NCI-H2196 (cell line): ENCODE measurements at regions not wholly inside any gene's neighbourhood (a gene's known extent, or its start where the extent isn't known, plus 50 kb on each side); places are given as distances from the start of the nearest gene placed in this dataset.

Source experiments
- DNase-seq: peaks from one replicate; lab custom pipeline; 2025; ENCODE audit not compliant: unreplicated experiment; lab: John Stamatoyannopoulos, UW

DNA sequence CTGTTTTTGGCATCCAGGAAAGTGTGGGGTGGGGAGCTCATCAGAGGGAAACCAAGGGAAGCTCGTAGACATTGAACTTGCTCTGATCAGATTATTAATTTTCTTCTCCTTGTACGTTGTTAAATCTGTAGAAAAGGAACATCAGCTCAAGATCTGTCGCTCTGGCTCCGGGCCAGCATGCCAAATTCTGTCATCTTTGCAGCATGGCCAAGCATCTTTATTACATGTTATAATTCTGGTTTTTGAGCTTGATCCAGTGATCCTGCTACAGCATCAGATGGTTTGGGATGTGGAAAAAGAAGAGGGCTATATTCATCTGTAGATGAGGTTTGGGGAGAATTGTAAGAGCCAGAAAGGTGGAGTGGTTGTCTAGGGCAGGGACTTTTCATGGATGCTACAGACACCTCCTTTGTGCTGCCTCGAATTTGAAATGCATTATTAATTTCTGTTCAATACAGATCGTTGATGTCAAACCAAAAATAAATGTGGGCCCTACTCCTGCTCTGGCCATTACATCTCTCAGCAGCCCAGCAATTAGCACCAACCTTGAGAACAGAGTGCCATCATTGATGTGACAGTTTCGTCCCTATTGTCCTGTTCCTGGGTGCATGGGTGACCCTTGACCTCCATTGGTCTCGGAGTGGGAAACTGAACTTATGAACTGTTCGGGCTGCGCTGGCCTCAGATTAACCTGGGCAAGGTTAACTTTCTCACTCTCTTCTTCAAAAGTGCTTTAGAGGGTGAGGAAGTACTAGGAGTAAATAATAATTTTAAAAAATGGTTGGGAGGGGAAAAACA, 250.8 kb downstream of the SOX4 start:
- DNase-seq = no peak

DNA sequence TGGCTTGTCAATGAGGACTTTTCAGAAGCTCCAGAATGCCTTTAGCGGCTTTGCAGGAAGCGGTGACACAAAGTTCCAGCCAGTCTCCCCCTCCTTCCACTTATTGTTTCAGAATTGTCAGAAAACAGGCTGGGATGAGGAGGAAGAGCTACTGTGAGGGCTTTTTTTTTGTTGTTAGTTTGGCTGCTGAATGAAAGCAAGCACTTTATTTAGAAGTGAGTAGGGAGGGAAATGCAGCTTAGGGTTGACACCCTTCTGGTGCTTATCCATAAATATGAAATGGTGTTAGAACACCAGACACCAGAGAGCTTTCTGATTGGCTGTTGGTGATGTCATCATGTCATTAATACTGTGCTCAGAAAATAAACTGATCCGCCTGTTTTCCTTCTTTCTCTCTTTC, 251.5 kb downstream of the SOX4 start:
- DNase-seq = peak; percentile 22

GRCh38 chr6:21845439-21846140, 252.0 kb downstream of the SOX4 start:
- DNase-seq = no peak

- peak; percentile 84 for DNase-seq
Observed at GRCh38 chr6:21846541-21847451, 253.2 kb downstream of the SOX4 start.

DNA sequence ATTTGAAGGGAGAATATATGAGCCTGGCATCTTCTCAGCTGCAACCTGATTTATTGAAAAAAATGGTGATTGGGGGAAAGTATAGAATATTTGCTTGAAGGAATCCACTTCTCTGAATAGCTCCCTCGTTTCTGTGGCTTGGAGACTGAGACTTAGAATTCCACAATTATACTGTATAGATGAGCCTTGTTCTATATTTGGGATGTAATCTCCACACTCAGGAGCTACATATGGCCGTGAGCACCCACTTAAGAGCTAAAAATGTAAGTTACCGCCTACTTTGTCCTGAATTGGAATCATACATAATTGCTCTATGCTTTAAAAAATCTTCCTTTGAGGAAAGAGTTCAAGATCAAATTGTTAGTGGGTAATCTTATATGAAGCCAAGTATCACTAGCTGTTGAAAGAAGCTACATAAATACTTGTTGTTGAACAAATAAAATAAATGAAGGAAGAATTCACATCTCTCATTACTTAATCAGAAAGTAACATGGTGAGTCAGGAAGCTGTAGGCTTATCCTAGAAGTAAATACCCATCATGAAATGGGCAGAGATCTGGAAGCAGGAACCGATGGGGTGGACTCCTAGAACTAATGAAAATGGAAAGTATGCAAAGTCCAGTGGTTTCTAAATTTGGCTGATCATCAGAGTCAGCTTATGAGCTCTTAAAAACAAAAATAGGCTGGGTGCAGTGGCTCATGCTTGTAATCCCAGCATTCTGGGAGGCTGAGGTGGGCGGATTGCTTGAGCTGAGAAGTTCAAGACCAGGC, 254.3 kb downstream of the SOX4 start:
- no peak for DNase-seq

DNA sequence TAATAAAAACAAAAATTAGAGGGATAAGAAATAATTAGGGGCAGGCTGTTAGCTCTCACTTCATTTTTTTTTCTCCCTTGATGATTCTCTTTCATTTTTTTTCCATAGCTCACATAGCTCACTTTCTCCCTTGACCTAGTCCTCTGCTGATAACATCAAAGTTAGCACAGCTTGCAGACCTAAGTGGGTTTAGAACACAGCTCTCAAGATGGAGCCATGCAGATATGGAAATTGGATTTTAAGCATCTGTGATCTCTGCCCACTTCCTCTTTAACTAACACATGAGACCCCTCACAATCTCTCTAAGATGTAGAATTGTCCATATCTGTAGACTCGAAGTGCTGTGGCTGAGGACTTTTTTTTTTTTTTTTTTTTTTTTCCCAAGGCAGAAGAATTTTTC, 257.1 kb downstream of the SOX4 start:
- DNase-seq = no peak

GRCh38 chr6:21855811-21856455, 262.4 kb downstream of the SOX4 start:
- no peak for DNase-seq

- DNase-seq = no peak
Observed at GRCh38 chr6:21856456-21856825, 262.9 kb downstream of the SOX4 start.

DNA sequence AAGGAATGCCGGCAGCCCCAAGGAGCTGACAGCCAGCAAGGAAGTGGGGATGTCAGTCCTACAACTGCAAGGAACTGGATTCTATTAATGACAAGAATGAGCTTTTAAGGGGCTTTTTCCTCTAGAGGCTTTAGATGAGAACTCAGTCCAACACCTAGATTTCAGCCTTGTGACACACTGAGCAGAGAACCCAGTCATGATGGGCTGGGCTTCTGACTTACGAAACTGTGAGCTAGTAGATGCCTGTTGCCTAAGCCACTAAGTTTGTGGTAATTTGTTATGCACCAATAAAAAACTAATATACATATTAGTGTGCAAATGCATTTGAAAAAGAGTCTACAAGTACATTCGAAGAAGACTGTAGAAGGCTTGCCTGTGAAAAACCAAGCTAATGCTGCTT, 263.3 kb downstream of the SOX4 start:
- DNase-seq = no peak

DNA sequence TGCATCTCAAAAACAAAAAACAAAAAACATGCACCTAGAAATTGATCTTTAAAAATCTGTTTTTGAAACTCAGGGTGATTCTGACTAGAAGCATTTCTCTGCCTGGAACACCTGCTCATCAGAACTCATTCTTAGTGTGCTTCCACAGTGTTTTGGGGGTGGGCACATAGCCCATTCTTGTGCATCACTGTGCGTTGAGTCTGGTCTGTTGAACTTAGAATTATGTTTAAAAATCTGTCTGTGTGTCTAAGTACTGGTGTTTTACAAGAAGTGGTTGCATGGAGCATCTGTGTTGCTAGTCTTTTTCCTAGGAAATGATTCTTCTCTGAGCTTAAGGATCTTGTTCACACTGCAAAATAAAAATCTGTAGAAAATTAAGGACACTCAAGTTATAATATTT, 264.5 kb downstream of the SOX4 start:
- DNase-seq = no peak

- DNase-seq = no peak
Observed at GRCh38 chr6:21859193-21859735, 265.7 kb downstream of the SOX4 start.

DNA sequence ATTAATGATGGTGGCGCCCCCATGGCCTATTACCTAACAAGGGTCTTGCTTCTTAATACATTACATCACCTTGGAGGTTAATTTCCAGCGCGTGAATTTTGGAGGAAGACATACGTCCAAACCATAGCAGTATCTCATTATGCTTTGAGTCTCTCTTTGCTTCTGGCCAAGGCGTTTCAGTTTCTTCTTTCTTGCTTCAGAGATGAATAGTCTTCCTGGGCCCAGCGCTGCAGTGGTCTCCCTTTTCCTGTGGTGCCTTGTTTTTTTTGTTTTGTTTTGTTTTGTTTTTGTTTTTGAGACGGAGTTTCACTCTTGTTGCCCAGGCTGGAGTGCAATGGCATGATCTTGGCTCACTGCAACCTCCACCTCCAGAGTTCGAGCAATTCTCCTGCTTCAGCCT, 268.4 kb downstream of the SOX4 start:
- no peak for DNase-seq

DNA sequence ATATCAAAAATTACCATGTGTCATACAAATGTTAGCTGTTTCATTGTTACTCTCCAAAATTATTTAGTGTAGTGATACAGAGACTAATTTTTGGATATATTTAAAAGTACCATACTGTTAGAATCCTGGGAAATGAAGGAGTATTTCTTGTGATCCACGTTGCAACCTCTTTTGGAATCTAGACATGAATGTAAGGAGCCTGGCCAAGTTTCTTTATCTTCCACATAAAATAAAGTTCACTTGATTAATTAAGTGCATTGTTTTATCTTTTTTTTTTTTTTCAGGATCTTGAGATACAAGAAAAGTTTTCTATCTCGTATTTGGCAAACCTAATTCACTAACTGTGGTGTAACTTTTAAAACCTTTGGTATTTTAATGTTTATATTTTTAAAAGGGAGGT, 270.7 kb downstream of the SOX4 start:
- no peak for DNase-seq

DNA sequence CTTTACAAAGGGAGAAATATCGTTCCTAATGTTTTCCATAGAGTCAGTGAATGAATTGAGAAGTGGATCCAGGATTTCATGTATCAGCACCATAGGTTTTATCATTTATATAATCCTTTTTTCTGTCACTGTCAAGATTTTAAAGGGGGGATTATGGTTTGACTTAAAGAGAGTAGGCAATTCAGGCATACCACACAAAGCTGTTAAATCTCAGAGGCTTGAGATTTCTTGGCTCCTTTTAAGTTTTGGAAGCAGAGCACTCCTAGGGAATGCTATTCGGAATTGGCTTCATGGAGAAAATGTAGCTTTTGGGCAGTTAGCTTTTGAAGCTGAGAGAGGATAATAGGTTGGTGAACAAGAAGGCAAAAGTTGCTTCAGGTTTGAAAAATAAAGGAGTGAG, 274.7 kb downstream of the SOX4 start:
- DNase-seq = no peak

DNA sequence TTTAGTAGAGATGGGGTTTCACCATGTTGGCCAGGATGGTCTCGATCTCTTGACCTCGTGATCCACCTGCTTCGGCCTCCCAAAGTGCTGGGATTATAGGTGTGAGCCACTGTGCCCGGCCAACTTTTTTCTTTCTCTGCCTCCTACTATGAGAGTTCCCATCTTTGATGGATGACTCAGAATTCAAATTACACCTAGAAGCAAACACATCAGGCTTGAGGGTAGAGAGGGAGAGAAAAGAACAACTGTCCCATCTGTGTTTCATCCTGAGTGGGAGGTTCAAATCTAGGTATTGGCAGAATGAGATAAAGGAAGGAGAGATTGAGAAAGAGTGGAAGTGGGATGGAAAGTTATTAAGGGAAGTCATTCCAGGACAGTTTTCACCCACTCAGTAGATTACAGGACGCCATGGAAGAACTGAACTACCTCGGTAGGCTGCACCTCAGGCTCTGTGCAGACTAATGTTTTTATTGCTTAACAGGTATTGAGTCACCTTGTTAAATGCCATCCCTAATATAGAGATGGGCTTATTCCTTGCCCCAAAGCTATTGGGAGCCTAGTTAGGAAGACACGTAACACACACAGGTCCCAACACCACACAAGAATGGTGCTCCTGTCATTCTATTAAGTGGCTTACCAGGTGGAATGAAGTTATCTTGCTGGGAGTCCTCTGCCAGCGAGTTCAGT, 275.7 kb downstream of the SOX4 start:
- no peak for DNase-seq

- no peak for DNase-seq
Observed at GRCh38 chr6:21870076-21870730, 276.7 kb downstream of the SOX4 start.

- no peak for DNase-seq
Observed at GRCh38 chr6:21871831-21872230, 278.3 kb downstream of the SOX4 start.

DNA sequence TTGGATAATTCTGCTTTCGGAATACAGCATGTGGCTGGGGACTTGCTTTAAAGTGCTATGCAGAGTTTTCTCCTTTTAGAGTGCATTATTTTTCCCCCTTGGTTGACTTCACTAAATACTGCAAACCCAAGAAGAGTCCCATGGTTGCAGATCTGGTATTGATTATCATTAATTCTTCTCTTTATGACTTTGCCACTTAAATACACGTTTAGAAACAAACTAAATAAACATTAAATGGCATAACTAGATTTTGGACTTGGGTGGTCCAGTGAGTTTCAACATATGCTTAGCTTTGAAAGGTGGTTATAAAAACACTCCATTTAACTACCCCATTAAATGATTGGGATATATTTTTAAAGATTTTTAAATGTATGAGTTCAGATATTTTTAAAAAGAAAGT, 279.2 kb downstream of the SOX4 start:
- DNase-seq = no peak

- DNase-seq = no peak
Observed at GRCh38 chr6:21873562-21873961, 280.0 kb downstream of the SOX4 start.
